Endothelial cell of umbilical vein (primary cell): ENCODE measurements at regions not wholly inside any gene's neighbourhood (a gene's known extent, or its start where the extent isn't known, plus 50 kb on each side); places are given as distances from the start of the nearest gene placed in this dataset.

ENCODE experiments used
- CTCF ChIP-seq, 2 donors: IDR thresholded peaks; 1 replicate in 1 of 2; 2 replicates in 1 of 2; pipeline ENCODE4 v1.5.1; 2011; ENCODE audit warnings: low read length in 2 of 2, mild to moderate bottlenecking in 2 of 2, moderate library complexity in 2 of 2, control low read depth in 1 of 2, inconsistent platforms in 1 of 2, low read depth in 1 of 2; ENCODE audit not compliant: insufficient read depth in 1 of 2; ENCODE audit errors: extremely low read depth in 1 of 2
- EZH2 ChIP-seq: IDR thresholded peaks from 2 replicates; pipeline ENCODE4 v1.6.1; 2012; ENCODE audit warnings: borderline replicate concordance, low read depth, mild to moderate bottlenecking, moderate library complexity, low read length, inconsistent platforms; ENCODE audit not compliant: severe bottlenecking
- MAX ChIP-seq: IDR thresholded peaks from 2 replicates; pipeline ENCODE4 v1.6.1; 2011; ENCODE audit not compliant: insufficient read depth, insufficient read length
- POLR2A ChIP-seq: IDR thresholded peaks from 2 replicates; pipeline ENCODE4 v1.6.1; 2012; ENCODE audit warnings: low read depth, mild to moderate bottlenecking, control low read depth, low read length

GRCh38 chr7:15891151-15891881, 204.8 kb upstream of the MEOX2 start:
- TF ChIP-seq POLR2A (no peak), CTCF (IDR thresholded peaks at IDR 0.05; ENCODE audit: extremely low read depth in 1 of 2, insufficient read depth in 1 of 2, low read depth in 1 of 2, low read length in 2 of 2) (no peak), EZH2 (no peak), MAX (no peak)
